ENCODE measurements at regions not wholly inside any gene's neighbourhood (a gene's known extent, or its start where the extent isn't known, plus 50 kb on each side); places are given as distances from the start of the nearest gene placed in this dataset.

- TF ChIP-seq, protein P1, sequence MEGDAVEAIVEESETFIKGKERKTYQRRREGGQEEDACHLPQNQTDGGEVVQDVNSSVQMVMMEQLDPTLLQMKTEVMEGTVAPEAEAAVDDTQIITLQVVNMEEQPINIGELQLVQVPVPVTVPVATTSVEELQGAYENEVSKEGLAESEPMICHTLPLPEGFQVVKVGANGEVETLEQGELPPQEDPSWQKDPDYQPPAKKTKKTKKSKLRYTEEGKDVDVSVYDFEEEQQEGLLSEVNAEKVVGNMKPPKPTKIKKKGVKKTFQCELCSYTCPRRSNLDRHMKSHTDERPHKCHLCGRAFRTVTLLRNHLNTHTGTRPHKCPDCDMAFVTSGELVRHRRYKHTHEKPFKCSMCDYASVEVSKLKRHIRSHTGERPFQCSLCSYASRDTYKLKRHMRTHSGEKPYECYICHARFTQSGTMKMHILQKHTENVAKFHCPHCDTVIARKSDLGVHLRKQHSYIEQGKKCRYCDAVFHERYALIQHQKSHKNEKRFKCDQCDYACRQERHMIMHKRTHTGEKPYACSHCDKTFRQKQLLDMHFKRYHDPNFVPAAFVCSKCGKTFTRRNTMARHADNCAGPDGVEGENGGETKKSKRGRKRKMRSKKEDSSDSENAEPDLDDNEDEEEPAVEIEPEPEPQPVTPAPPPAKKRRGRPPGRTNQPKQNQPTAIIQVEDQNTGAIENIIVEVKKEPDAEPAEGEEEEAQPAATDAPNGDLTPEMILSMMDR (IDR thresholded peaks at IDR 0.05): no peak
- TF ChIP-seq TEAD4 (CRISPR knock-in tag; IDR thresholded peaks at IDR 0.05) (no peak), MAX (CRISPR knock-in tag; IDR thresholded peaks at IDR 0.05) (no peak), NR2C2 (CRISPR knock-in tag; IDR thresholded peaks at IDR 0.05) (no peak), NFATC4 (CRISPR knock-in tag; IDR thresholded peaks at IDR 0.05) (no peak), ZNF281 (CRISPR knock-in tag; IDR thresholded peaks at IDR 0.05) (no peak), SMAD3 (CRISPR knock-in tag; IDR thresholded peaks at IDR 0.05; ENCODE audit: borderline replicate concordance) (no peak), NR1H2 (CRISPR knock-in tag; IDR thresholded peaks at IDR 0.05) (no peak), ATF2 (CRISPR knock-in tag; IDR thresholded peaks at IDR 0.05; ENCODE audit: borderline replicate concordance, low read depth) (no peak), ZNF121 (CRISPR knock-in tag; IDR thresholded peaks at IDR 0.05) (no peak), ZNF232 (CRISPR knock-in tag; IDR thresholded peaks at IDR 0.05) (no peak), JUN (CRISPR knock-in tag; IDR thresholded peaks at IDR 0.05) (no peak)
Measured at GRCh38 chr7:153004341-153004740, 244.8 kb downstream of the ACTR3B start.

All from WTC11 (cell line).